ENCODE measurements at regions not wholly inside any gene's neighbourhood (a gene's known extent, or its start where the extent isn't known, plus 50 kb on each side); places are given as distances from the start of the nearest gene placed in this dataset.

- no peak overlapping the region for H3K9ac ChIP-seq (replicated peaks; ENCODE audit: extremely low read depth, insufficient read depth, low read length)
- no peaks in the 10 kb centered on the region for H3K4me1 ChIP-seq (ENCODE audit: control insufficient read depth, extremely low read depth, insufficient read depth, low read length)
- no peaks in the 10 kb centered on the region for H3K9me1 ChIP-seq (replicated peaks; ENCODE audit: control insufficient read depth, extremely low read depth, insufficient read depth, low read length)
- no peak for TF ChIP-seq POLR2A (IDR thresholded peaks at IDR 0.05; ENCODE audit: low read depth, low read length)
- TF ChIP-seq EZH2 (IDR thresholded peaks at IDR 0.05; ENCODE audit: borderline replicate concordance, low read depth, low read length, severe bottlenecking), result no peak
- no peak for TF ChIP-seq FOS (IDR thresholded peaks at IDR 0.05; ENCODE audit: borderline replicate concordance, insufficient read depth, low read length)
- TF ChIP-seq, protein P1, sequence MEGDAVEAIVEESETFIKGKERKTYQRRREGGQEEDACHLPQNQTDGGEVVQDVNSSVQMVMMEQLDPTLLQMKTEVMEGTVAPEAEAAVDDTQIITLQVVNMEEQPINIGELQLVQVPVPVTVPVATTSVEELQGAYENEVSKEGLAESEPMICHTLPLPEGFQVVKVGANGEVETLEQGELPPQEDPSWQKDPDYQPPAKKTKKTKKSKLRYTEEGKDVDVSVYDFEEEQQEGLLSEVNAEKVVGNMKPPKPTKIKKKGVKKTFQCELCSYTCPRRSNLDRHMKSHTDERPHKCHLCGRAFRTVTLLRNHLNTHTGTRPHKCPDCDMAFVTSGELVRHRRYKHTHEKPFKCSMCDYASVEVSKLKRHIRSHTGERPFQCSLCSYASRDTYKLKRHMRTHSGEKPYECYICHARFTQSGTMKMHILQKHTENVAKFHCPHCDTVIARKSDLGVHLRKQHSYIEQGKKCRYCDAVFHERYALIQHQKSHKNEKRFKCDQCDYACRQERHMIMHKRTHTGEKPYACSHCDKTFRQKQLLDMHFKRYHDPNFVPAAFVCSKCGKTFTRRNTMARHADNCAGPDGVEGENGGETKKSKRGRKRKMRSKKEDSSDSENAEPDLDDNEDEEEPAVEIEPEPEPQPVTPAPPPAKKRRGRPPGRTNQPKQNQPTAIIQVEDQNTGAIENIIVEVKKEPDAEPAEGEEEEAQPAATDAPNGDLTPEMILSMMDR (IDR thresholded peaks at IDR 0.05; ENCODE audit: extremely low read depth in 1 of 2, insufficient read depth in 1 of 2, low read depth in 1 of 2, low read length in 2 of 2), result no peak
- no peak for TF ChIP-seq MAX (IDR thresholded peaks at IDR 0.05; ENCODE audit: insufficient read depth, insufficient read length)
- TF ChIP-seq JUN (IDR thresholded peaks at IDR 0.05; ENCODE audit: borderline replicate concordance, insufficient read depth, insufficient read length, low read depth), result no peak
- TF ChIP-seq POLR2AphosphoS5 (IDR thresholded peaks at IDR 0.05; ENCODE audit: insufficient read depth, low read depth, low read length), result no peak
- no peak overlapping the region for H2AFZ ChIP-seq (ENCODE audit: low read depth, low read length)
- no peaks in the 10 kb centered on the region for H3K79me2 ChIP-seq (ENCODE audit: control insufficient read depth, insufficient read depth, low read length)
- no peaks in the 10 kb centered on the region for H3K36me3 ChIP-seq (ENCODE audit: control insufficient read depth in 2 of 2, extremely low read depth in 1 of 2, insufficient read depth in 2 of 2, low read length in 2 of 2)
- CTCF ChIA-PET, result no interaction called here
- no peak overlapping the region for H3K4me3 ChIP-seq (replicated peaks in 1 of 3; ENCODE audit: insufficient read depth in 1 of 3, low read depth in 1 of 3, low read length in 3 of 3)
- POLR2A ChIA-PET, result no interaction called here
- no peak overlapping the region for H3K27ac ChIP-seq (ENCODE audit: insufficient read depth, low read depth, low read length)
- H3K4me2 ChIP-seq (ENCODE audit: insufficient read depth, low read length), result no peak overlapping the region
- BruUV-seq (replicated peaks), result no TSS peak
- no peaks in the 10 kb centered on the region for H3K9me3 ChIP-seq (replicated peaks; ENCODE audit: control insufficient read depth, insufficient read depth, low read length)
- DNase-seq (ENCODE audit: low read depth, low spot score) (no peak), FAIRE-seq (no peak)
- H3K27me3 ChIP-seq (ENCODE audit: control insufficient read depth in 2 of 2, insufficient read depth in 2 of 2, low read length in 2 of 2), result no peaks in the 10 kb centered on the region
- no peaks in the 10 kb centered on the region for H4K20me1 ChIP-seq (replicated peaks; ENCODE audit: control insufficient read depth, extremely low read depth, insufficient read depth, low read length)
- intact Hi-C loops (cut with micrococcal nuclease) (no loop called here), dilution Hi-C loops (cut with MboI; ENCODE audit: extremely low pct_ligation_motif_present, low sequenced_read_pairs) (no loop called here)
These were observed 52.5 kb upstream of the C9orf72 start for GRCh38 chr9:27625751-27626150.
